ENCODE measurements at regions not wholly inside any gene's neighbourhood (a gene's known extent, or its start where the extent isn't known, plus 50 kb on each side); places are given as distances from the start of the nearest gene placed in this dataset.

GRCh38 chr4:150004481-150004880 is 73.8 kb upstream of the DCLK2 start:
- Histone ChIP-seq H3K36me3 (ENCODE audit: insufficient read depth) (no peaks in the 10 kb centered on the region), H3K27ac (ENCODE audit: low read depth) (no peak overlapping the region), H3K4me3 (no peak overlapping the region), H4K20me1 (replicated peaks; ENCODE audit: insufficient read depth) (no peaks in the 10 kb centered on the region), H3K4me1 (ENCODE audit: insufficient read depth) (peaks cover 21% of the 10 kb centered on the region), H3K79me2 (replicated peaks; ENCODE audit: insufficient read depth) (no peaks in the 10 kb centered on the region), H3F3A (replicated peaks; ENCODE audit: low read depth) (no peaks in the 10 kb centered on the region), H3K27me3 (ENCODE audit: insufficient read depth) (no peaks in the 10 kb centered on the region), H3K4me2 (no peak overlapping the region), H2AFZ (no peak overlapping the region), H3K9me2 (ENCODE audit: insufficient read depth) (no peaks in the 10 kb centered on the region)
- H3K36me3 Mint-ChIP-seq (ENCODE audit: low read depth), result no peaks in the 10 kb centered on the region
- H3K4me3 Mint-ChIP-seq, result no peak overlapping the region
- H3K27ac Mint-ChIP-seq, result no peak overlapping the region
- no peak for ATAC-seq
- TF ChIP-seq JUNB (IDR thresholded peaks at IDR 0.05; ENCODE audit: unreplicated experiment) (no peak), STAT1 (IDR thresholded peaks at IDR 0.05; ENCODE audit: unreplicated experiment) (no peak), EZH2phosphoT487 (IDR thresholded peaks at IDR 0.05; ENCODE audit: unreplicated experiment) (no peak), ZNF331 (CRISPR knock-in tag; IDR thresholded peaks at IDR 0.05; ENCODE audit: low read depth) (no peak), NANOG (IDR thresholded peaks at IDR 0.05; ENCODE audit: borderline replicate concordance) (no peak), CTCF (conservative IDR thresholded peaks at IDR 0.05; ENCODE audit: low read depth in 2 of 2) (no peak)
- TF ChIP-seq, protein P1, sequence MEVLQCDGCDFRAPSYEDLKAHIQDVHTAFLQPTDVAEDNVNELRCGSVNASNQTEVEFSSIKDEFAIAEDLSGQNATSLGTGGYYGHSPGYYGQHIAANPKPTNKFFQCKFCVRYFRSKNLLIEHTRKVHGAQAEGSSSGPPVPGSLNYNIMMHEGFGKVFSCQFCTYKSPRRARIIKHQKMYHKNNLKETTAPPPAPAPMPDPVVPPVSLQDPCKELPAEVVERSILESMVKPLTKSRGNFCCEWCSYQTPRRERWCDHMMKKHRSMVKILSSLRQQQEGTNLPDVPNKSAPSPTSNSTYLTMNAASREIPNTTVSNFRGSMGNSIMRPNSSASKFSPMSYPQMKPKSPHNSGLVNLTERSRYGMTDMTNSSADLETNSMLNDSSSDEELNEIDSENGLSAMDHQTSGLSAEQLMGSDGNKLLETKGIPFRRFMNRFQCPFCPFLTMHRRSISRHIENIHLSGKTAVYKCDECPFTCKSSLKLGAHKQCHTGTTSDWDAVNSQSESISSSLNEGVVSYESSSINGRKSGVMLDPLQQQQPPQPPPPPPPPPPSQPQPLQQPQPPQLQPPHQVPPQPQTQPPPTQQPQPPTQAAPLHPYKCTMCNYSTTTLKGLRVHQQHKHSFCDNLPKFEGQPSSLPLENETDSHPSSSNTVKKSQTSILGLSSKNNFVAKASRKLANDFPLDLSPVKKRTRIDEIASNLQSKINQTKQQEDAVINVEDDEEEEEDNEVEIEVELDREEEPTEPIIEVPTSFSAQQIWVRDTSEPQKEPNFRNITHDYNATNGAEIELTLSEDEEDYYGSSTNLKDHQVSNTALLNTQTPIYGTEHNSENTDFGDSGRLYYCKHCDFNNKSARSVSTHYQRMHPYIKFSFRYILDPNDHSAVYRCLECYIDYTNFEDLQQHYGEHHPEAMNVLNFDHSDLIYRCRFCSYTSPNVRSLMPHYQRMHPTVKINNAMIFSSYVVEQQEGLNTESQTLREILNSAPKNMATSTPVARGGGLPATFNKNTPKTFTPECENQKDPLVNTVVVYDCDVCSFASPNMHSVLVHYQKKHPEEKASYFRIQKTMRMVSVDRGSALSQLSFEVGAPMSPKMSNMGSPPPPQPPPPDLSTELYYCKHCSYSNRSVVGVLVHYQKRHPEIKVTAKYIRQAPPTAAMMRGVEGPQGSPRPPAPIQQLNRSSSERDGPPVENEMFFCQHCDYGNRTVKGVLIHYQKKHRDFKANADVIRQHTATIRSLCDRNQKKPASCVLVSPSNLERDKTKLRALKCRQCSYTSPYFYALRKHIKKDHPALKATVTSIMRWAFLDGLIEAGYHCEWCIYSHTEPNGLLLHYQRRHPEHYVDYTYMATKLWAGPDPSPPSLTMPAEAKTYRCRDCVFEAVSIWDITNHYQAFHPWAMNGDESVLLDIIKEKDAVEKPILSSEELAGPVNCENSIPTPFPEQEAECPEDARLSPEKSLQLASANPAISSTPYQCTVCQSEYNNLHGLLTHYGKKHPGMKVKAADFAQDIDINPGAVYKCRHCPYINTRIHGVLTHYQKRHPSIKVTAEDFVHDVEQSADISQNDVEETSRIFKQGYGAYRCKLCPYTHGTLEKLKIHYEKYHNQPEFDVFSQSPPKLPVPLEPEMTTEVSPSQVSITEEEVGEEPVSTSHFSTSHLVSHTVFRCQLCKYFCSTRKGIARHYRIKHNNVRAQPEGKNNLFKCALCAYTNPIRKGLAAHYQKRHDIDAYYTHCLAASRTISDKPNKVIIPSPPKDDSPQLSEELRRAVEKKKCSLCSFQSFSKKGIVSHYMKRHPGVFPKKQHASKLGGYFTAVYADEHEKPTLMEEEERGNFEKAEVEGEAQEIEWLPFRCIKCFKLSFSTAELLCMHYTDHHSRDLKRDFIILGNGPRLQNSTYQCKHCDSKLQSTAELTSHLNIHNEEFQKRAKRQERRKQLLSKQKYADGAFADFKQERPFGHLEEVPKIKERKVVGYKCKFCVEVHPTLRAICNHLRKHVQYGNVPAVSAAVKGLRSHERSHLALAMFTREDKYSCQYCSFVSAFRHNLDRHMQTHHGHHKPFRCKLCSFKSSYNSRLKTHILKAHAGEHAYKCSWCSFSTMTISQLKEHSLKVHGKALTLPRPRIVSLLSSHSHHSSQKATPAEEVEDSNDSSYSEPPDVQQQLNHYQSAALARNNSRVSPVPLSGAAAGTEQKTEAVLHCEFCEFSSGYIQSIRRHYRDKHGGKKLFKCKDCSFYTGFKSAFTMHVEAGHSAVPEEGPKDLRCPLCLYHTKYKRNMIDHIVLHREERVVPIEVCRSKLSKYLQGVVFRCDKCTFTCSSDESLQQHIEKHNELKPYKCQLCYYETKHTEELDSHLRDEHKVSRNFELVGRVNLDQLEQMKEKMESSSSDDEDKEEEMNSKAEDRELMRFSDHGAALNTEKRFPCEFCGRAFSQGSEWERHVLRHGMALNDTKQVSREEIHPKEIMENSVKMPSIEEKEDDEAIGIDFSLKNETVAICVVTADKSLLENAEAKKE (CRISPR knock-in tag; IDR thresholded peaks at IDR 0.05), result no peak
- TF ChIP-seq, protein P2, sequence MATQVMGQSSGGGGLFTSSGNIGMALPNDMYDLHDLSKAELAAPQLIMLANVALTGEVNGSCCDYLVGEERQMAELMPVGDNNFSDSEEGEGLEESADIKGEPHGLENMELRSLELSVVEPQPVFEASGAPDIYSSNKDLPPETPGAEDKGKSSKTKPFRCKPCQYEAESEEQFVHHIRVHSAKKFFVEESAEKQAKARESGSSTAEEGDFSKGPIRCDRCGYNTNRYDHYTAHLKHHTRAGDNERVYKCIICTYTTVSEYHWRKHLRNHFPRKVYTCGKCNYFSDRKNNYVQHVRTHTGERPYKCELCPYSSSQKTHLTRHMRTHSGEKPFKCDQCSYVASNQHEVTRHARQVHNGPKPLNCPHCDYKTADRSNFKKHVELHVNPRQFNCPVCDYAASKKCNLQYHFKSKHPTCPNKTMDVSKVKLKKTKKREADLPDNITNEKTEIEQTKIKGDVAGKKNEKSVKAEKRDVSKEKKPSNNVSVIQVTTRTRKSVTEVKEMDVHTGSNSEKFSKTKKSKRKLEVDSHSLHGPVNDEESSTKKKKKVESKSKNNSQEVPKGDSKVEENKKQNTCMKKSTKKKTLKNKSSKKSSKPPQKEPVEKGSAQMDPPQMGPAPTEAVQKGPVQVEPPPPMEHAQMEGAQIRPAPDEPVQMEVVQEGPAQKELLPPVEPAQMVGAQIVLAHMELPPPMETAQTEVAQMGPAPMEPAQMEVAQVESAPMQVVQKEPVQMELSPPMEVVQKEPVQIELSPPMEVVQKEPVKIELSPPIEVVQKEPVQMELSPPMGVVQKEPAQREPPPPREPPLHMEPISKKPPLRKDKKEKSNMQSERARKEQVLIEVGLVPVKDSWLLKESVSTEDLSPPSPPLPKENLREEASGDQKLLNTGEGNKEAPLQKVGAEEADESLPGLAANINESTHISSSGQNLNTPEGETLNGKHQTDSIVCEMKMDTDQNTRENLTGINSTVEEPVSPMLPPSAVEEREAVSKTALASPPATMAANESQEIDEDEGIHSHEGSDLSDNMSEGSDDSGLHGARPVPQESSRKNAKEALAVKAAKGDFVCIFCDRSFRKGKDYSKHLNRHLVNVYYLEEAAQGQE (IDR thresholded peaks at IDR 0.05; ENCODE audit: unreplicated experiment), result no peak
- H3K4me1 Mint-ChIP-seq, result peaks cover 18% of the 10 kb centered on the region
- no peaks in the 10 kb centered on the region for H3K27me3 Mint-ChIP-seq (ENCODE audit: insufficient read depth, low read depth, poor library complexity)
- no peak for DNase-seq (ENCODE audit: low spot score)
- H3K9me3 Mint-ChIP-seq, result no peaks in the 10 kb centered on the region
